ENCODE measurements at regions not wholly inside any gene's neighbourhood (a gene's known extent, or its start where the extent isn't known, plus 50 kb on each side); places are given as distances from the start of the nearest gene placed in this dataset.

- no peak for DNase-seq
Observed at GRCh38 chr13:104198801-104199200, 1132.6 kb upstream of the SLC10A2 start.

- DNase-seq: no peak
Observed at GRCh38 chr13:104196611-104197010, 1130.4 kb upstream of the SLC10A2 start.

DNA sequence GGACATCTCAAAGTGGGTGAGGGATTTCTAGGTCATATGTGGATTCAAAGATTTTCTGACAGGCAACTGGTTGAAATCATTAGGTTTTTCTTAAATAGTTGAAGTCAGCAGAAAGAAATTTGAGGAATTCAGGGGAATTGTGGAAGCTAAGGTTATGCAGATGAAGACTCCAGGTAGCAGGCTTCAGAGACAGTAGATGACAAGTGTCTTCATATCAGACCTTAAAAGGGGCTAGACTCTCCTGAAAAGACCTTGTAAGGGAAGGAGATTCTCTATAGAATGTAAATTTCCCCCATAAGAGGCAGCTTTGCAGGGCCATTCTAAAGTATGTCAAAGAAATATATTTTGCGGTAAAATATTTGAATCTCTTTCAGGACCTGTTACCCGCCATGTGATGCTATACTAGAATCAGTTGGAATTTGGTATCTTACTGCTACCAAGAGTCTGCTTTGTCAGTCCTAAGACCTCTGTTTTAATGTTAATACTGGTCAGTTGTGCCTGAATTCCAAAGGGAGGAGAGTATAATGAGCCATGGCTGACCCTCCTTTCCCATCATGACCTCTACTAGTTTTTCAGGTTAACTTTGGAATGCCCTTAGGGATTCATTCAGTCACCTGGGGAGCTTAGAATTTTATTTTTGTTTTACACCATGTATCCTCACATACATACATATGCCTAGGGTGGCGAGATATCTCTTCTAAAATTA is 1115.5 kb upstream of the SLC10A2 start:
- no peak for DNase-seq

GRCh38 chr13:104170980-104171555 is 1104.9 kb upstream of the SLC10A2 start:
- no peak for DNase-seq

GRCh38 chr13:104163866-104164630 is 1097.8 kb upstream of the SLC10A2 start:
- DNase-seq: no peak

DNA sequence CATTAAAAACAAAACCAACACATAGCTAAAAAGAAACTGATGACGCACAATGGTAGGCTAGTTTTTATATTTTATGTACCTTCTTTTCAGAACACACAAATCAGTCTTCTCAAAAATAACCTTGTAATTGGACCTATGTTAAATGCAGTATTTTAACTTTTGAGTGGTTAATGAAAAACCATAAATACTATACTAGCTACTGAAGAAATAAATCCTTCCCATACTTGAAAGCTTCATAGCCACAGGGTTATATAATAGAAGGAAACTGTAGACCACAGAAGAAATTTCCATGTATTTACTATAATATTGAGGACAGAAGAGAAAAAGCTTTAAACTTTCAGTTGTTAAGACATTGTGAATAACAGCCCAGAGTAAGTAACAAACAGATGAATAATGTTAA is 1094.3 kb upstream of the SLC10A2 start:
- DNase-seq: no peak

DNA sequence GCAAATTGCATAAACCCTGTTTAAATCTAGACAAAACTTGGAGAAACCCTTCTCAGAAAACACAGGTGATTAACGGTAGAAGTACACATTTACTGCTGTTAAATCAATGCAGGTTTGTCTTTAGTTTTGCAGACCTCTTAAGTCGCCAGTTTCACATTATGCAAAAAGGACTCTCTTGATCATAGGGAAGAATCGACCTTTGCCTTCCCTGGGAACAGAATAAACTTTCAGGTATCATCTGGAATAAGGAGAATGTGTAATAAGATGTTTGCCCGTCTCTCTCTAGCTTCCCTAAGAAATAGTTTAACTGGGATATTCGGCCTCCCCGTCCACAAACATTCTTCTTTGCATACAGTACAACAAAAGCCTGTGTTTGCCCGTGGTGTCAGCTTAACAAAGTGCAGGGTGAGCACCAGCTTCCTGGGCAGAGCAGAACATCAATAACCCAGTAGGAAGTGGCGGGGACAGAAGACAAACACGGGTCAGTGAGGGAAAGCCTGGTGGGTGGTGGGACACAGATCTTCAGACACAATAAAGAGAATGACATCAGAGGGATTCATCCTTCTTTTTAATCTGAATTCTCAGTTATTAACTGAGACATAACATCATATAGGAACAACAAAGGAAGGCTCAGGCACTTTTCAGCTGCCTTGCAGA is 1077.7 kb upstream of the SLC10A2 start:
- no peak for DNase-seq

DNA sequence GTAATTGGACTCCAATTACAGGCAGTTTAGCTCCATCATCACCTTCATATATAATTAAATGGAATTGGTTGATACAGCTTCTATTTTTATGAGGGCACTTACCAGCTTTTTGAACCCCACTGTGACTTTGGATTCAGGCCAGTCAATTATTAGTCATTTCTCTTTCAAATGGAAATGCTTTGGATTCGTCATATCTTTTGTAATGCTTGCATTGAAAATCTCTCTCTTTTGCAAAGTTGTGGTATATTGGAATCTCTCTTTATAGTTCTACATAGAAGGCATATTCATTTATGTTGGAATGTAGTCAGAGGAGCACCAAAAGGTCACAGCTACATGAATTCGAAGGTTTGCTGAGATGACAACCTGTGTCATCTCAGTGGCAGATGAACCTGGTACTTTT is 1074.3 kb upstream of the SLC10A2 start:
- DNase-seq: no peak

DNA sequence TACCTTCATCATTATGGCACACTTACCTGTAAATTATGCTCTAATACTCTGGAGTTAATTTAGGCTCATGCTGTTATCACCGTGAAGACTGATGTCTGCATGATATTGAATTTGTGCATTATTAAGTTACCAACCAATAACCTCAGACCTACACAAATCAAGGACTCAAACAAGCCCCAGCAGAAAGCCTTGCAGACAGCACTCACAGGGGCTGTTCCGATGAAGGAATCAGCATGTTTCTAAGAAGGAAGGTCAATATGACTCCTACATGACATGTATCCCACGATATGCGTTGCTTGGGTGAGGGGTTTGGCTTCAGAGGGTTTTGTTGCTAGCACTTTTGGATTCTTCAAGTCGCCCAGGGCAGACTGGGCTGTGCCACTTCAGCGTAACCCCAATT is 1071.2 kb upstream of the SLC10A2 start:
- no peak for DNase-seq

DNA sequence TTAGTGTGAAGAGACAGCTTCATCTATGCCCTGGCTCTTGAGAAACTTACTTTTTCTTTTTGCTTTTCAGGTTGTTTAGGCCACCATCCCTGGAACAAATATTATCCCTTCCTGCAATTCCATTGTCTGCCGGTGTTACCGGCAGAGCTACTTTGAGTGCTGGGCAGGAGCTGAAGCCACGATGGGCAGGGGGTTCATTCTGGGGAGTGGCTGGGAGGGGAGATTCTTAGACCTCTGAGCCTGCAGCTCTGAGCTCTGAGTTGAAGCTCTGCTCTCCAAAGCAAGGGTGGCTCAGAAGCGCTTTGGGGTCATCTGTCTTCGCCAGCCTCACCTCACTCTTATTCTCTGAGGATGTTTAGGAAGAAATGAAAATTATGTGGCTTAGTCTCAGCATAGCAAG is 1066.6 kb upstream of the SLC10A2 start:
- DNase-seq: no peak

GRCh38 chr13:104114101-104114500 is 1047.9 kb upstream of the SLC10A2 start:
- DNase-seq: no peak

DNA sequence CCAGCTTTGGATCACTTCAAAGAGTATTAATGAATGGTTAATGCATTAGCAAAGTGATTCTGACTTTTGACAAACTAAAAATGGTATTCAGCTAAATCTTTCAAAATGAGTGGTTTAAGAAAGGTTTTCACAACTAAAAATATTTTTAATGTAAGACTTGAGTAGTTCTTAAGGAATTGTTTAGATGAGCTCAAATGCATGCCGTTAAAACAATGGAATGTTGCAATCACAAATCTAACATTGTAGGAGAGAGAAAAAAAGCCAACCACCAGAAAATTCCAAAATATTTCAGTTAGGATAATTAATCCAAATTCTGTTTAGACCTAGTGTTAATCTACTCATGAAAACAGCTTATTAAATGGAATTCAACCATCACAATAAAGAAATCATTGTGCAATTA is 1044.8 kb upstream of the SLC10A2 start:
- no peak for DNase-seq

DNA sequence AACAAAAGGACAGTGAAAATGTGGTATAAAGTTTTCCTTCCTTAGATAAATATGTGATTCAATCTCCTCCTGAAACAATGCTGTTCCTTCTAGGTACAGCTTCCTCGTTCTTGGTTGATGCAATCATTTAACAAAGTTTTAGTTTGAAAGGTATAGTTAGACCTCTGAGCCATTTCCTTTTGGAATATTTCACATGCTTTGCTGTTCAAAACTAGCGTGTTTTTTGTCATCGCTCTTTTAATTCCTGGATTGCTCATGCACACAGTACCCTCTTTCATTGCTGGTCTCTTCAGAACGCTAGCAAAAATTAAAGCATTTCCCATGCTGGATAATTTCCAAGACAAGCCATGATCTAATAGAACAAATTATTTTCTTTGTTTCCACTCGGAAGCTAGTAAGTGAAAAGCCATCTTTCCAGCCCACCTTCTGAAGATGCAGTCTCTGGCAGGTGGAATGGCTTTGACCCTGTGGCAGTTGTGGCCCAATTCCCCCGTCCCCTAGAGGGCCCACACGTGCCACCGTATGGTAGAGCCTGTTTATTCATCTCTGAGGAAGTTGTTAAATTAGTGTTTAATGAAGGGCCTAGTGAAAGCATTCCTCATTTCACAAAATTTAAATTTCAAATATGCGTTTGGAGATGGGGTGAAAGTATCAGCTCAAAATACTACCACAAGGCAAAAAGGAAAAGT is 1040.6 kb upstream of the SLC10A2 start:
- no peak for DNase-seq

DNA sequence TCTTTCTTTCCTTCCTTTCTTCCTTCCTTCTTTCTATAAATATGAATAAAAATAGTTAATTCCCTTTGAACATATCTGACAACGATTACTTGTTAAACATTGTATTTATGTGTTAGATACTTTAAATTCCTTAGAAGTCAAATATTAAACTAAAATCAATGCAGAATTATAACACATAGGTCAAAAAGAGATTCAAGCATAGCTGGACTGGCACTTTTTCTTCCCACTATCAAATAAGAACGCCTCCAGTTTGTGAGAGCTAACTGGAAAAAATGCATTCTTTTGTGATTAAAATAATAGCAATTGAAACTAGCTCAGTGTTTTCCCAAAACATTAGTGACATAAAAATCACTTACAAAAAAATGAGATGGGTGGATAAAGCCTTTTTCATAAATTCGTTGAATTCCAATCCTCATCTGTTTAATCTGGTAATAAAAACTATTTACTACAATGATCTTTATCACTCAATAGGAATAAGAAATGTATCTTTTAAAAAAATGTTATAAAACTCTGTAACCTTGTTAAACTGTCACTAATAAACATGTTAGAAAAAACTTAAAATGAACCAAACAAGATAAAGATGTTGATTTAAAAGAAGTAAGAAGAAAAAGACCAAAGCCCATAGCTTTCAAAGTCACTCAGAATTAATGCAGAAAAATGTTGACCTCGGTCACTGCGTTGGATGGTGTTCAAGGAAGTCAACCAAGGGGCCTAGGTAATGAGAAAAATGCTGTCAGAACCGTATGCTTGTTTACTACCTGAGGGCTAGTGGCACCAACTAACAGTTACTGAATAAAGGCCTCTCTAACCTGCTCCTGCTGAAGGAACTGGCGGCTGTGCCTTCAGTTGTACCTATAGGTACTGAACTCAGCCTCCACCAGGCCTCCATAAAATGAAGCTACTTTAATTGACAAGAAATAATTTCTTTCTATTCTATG is 1039.5 kb upstream of the SLC10A2 start:
- no peak for DNase-seq

- no peak for DNase-seq
Observed at GRCh38 chr13:104099750-104100149, 1033.5 kb upstream of the SLC10A2 start.

GRCh38 chr13:104098421-104098820 is 1032.2 kb upstream of the SLC10A2 start:
- no peak for DNase-seq

GRCh38 chr13:104086759-104087158 is 1020.5 kb upstream of the SLC10A2 start:
- no peak for DNase-seq

- no peak for DNase-seq
Observed at GRCh38 chr13:104086210-104086609, 1020.0 kb upstream of the SLC10A2 start.

DNA sequence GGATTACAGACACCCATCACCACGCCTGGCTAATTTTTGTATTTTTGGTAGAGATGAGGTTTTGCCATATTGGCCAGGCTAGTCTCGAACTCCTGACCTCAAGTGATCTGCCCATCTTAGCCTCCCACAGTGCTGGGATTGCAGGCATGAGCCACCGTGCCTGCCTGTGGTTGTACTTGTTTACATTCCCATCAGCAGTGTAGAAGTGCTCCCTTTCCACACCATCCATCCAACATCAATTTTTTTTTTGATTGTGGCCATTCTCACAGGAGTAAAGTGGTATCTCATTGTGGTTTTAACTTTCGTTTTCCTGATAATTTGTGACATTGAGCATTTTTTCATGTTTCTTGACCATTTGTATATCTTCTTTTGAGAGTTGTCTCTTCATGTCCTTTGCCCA is 1019.4 kb upstream of the SLC10A2 start:
- no peak for DNase-seq

DNA sequence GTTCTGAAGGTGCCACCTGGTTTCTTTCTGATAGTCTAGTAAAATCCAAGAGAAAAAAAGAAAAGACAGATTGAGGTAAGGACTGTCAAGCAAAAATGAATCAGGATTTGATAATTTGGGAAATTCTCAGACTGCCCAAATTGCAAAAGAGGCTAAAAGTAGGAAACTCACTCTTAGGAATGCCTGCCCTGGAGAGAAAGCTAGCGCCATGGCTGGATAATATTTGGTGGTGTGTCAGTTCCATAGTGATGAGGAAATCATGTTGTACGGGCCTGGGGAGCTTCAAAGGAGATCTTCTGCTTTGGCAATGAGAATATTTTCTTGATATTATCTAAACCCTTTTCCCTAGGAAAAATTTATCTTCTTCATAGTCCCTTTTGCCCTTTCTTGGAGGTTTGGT is 1008.1 kb upstream of the SLC10A2 start:
- DNase-seq: no peak

- DNase-seq: no peak
Observed at GRCh38 chr13:104071806-104072205, 1005.6 kb upstream of the SLC10A2 start.

GRCh38 chr13:104065328-104065727 is 999.1 kb upstream of the SLC10A2 start:
- no peak for DNase-seq

All from activated naive CD4-positive, alpha-beta T cell treated with Interleukin-2 at 50 U/mL for 16 hours (primary cell).